ENCODE measurements at regions not wholly inside any gene's neighbourhood (a gene's known extent, or its start where the extent isn't known, plus 50 kb on each side); places are given as distances from the start of the nearest gene placed in this dataset.

DNA sequence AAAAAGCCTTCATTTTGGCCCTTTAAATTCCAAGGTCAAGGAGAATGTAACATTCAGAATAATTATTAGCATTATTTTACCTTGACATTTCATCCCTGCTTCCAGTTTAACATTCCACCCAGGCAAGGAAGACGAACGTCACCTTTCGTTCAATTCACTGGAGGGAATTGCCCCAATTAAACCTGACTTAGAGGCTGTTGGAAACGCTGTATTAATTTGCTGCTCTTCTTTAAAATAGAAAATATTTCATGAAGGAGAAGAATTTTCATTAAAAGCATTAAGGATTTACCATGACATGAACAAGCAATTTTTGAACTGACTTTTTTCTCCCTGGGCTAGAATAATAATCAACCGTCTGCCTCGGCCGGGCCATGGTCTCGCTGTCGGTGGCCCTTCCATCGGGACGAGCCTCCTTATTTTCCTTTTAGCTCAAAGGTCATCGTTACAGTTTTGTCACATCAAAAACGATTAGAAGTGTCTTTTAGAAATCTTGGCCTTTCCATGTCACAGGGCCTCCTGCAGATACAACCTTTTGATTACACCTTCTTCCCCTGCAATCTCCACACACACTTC lies 282.9 kb upstream of the SOX4 start:
- no peak overlapping the region for H3K4me3 ChIP-seq
- TF ChIP-seq CTCF (IDR thresholded peaks at IDR 0.05), result no peak
- H3K27ac ChIP-seq, result no peak overlapping the region
- no peaks in the 10 kb centered on the region for H3K36me3 ChIP-seq
- DNase-seq (ENCODE audit: low spot score), result no peak
- ATAC-seq (ENCODE audit: insufficient number of reproducible peaks, low FRiP score, low read depth), result no peak
- H3K27me3 ChIP-seq (replicated peaks; ENCODE audit: insufficient read depth), result no peaks in the 10 kb centered on the region
- H3K9me3 ChIP-seq, result no peaks in the 10 kb centered on the region
- no peaks in the 10 kb centered on the region for H3K4me1 ChIP-seq (ENCODE audit: control insufficient read depth in 1 of 2, low read depth in 2 of 2)

GRCh38 chr6:21312118-21312517 lies 281.4 kb upstream of the SOX4 start:
- no peak for DNase-seq (ENCODE audit: low spot score)
- Histone ChIP-seq H3K4me3 (no peak overlapping the region), H3K9me3 (no peaks in the 10 kb centered on the region), H3K4me1 (ENCODE audit: control insufficient read depth in 1 of 2, low read depth in 2 of 2) (no peaks in the 10 kb centered on the region), H3K36me3 (no peaks in the 10 kb centered on the region), H3K27me3 (replicated peaks; ENCODE audit: insufficient read depth) (no peaks in the 10 kb centered on the region), H3K27ac (no peak overlapping the region)
- no peak for ATAC-seq (ENCODE audit: insufficient number of reproducible peaks, low FRiP score, low read depth)
- no peak for TF ChIP-seq CTCF (IDR thresholded peaks at IDR 0.05)

DNA sequence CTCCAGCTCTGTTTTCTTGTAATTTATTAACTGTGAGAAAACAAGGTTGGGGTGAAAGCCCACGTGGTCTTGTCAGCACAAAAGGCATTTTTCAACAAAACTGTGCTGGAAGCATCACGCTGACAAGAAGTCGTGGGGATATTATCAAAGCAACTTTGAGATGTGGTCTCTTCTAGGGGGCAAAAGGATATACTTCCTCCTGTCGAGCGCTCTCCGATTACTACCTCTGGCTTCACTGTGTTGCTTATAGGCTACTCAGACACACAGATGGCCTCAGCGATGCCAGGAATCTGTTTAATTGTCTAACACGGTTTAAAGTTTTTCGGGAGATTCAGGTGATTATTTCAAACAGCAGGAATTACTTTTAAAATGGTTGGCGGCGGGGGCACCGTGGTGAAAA lies 275.9 kb upstream of the SOX4 start:
- no peak overlapping the region for H3K27ac ChIP-seq
- no peak overlapping the region for H3K4me3 ChIP-seq
- no peaks in the 10 kb centered on the region for H3K36me3 ChIP-seq
- DNase-seq (ENCODE audit: low spot score) (no peak), ATAC-seq (ENCODE audit: insufficient number of reproducible peaks, low FRiP score, low read depth) (no peak)
- no peak for TF ChIP-seq CTCF (IDR thresholded peaks at IDR 0.05)
- H3K27me3 ChIP-seq (replicated peaks; ENCODE audit: insufficient read depth), result no peaks in the 10 kb centered on the region
- H3K9me3 ChIP-seq, result peaks cover 6% of the 10 kb centered on the region
- H3K4me1 ChIP-seq (ENCODE audit: control insufficient read depth in 1 of 2, low read depth in 2 of 2), result no peaks in the 10 kb centered on the region

DNA sequence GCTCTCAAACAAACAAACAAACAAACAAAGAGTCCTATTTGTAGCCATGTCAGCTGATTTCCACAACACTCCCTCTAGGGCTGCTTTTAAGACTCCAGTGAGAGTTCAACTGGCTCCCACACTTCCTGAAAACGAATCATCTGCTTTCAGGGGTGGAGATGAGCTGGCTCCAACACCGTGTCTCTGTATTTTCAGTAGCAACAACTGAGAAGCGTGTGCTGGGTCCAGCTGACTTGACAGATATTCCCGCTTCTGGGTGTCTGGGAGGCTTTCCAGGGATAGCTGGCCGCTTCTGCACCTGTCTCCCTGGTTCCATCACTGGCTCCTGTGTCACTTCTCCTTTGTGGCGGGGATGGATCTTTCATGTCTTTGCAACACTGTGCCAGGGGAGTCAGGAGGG lies 272.5 kb upstream of the SOX4 start:
- H3K36me3 ChIP-seq, result no peaks in the 10 kb centered on the region
- H3K4me3 ChIP-seq, result no peak overlapping the region
- no peak for TF ChIP-seq CTCF (IDR thresholded peaks at IDR 0.05)
- no peak overlapping the region for H3K27ac ChIP-seq
- H3K4me1 ChIP-seq (ENCODE audit: control insufficient read depth in 1 of 2, low read depth in 2 of 2), result no peaks in the 10 kb centered on the region
- H3K27me3 ChIP-seq (replicated peaks; ENCODE audit: insufficient read depth), result no peaks in the 10 kb centered on the region
- ATAC-seq (ENCODE audit: insufficient number of reproducible peaks, low FRiP score, low read depth), result no peak
- H3K9me3 ChIP-seq, result peaks cover 6% of the 10 kb centered on the region
- no peak for DNase-seq (ENCODE audit: low spot score)

DNA sequence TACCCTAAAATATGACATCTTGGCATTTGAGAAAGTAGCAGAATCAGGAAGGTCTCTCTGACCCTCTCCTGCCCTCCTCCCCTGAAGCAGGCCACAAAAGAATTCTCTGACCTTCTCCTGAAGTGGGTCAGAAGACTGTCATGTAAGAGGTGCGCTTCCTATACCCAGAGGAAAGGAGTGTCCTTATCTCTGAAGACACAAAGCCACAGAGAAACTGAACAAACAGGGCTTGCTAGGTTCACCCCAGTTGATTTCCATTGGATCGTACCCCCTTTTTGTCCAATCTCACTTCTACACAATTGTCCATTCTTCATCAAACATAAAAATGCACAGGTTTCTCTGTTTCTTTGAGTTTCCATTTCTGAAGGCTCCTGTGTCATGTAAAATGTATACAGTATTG lies 272.0 kb upstream of the SOX4 start:
- H3K4me1 ChIP-seq (ENCODE audit: control insufficient read depth in 1 of 2, low read depth in 2 of 2), result no peaks in the 10 kb centered on the region
- DNase-seq (ENCODE audit: low spot score) (no peak), ATAC-seq (ENCODE audit: insufficient number of reproducible peaks, low FRiP score, low read depth) (no peak)

More for the DNA sequence above, 272.0 kb upstream of the SOX4 start:
- H3K36me3 ChIP-seq, result no peaks in the 10 kb centered on the region
- no peaks in the 10 kb centered on the region for H3K27me3 ChIP-seq (replicated peaks; ENCODE audit: insufficient read depth)
- no peak overlapping the region for H3K4me3 ChIP-seq
- no peak for TF ChIP-seq CTCF (IDR thresholded peaks at IDR 0.05)
- no peak overlapping the region for H3K27ac ChIP-seq
- peaks cover 6% of the 10 kb centered on the region for H3K9me3 ChIP-seq

Data from thoracic aorta (tissue), 2 donors.